HepG2 (cell line): ENCODE measurements at regions not wholly inside any gene's neighbourhood (a gene's known extent, or its start where the extent isn't known, plus 50 kb on each side); places are given as distances from the start of the nearest gene placed in this dataset.

ENCODE experiments used
- ATAC-seq: fragments of 200-7000 bp; cut with Tn5 transposase; 3 replicates; pipeline ENCODE4 v1.9.1; 2020; ENCODE audit warnings: mild to moderate bottlenecking, moderate library complexity
- BruUV-seq: library from RNA; stranded (reverse); fragments of 400-500 nt; replicated peaks from 2 replicates; lab custom pipeline; 2021; lab: Mats Ljungman, UMichigan
- CTCF ChIA-PET: fragments of 300-600 bp; formaldehyde crosslinking; extraction: SDS; loops from one replicate; lab custom pipeline; 2021; ENCODE audit warnings: low total read pairs, inconsistent platforms, low intra/inter-chr PET ratio; lab: Yijun Ruan, JAX
- POLR2A ChIA-PET: fragments of 350-600 bp; sonication (Branson Sonifier 250); formaldehyde crosslinking; loops from one replicate; lab custom pipeline; 2020; ENCODE audit warnings: antibody characterized with exemption, inconsistent platforms; lab: Yijun Ruan, JAX
- DNase-seq: peaks from one replicate; pipeline ENCODE4 v3.0.0-alpha.2; 2015; ENCODE audit warnings: low spot score
- FAIRE-seq: peaks from 3 replicates; lab custom pipeline; 2011; peaks lifted over from hg19 to GRCh38; lab: Jason Lieb, UNC
- H2AFZ ChIP-seq: one replicate; pipeline ENCODE4 v1.6.1; 2011; ENCODE audit warnings: low read length, inconsistent platforms
- H3K27ac ChIP-seq: fragments of 300-600 bp; 3 replicates; pipeline ENCODE4 v1.8.0; 2011; ENCODE audit warnings: mixed run types, mild to moderate bottlenecking, mixed read lengths, low read length, inconsistent platforms; ENCODE audit not compliant: insufficient read depth; ENCODE audit errors: extremely low read length
- H3K27me3 ChIP-seq, 2 experiments: fragments of 200-600 bp in 1 of 2; 2 replicates in 1 of 2; 3 replicates in 1 of 2; pipeline versions ENCODE4 v1.6.0 to v1.8.0; 2011; ENCODE audit warnings: low read length in 2 of 2, mild to moderate bottlenecking in 2 of 2, moderate library complexity in 2 of 2, inconsistent platforms in 1 of 2; ENCODE audit not compliant: insufficient read depth in 2 of 2, control insufficient read depth in 1 of 2
- H3K36me3 ChIP-seq, 2 experiments: fragments of 200-600 bp in 1 of 2; replicated peaks in 1 of 2; 2 replicates in 1 of 2; 3 replicates in 1 of 2; pipeline versions ENCODE4 v1.5.1 to v1.8.0; 2011; ENCODE audit warnings: low read length in 2 of 2, inconsistent platforms in 1 of 2; ENCODE audit not compliant: insufficient read depth in 2 of 2, control insufficient read depth in 1 of 2
- H3K4me1 ChIP-seq: 2 replicates; pipeline ENCODE4 v1.5.1; 2012; ENCODE audit warnings: low read length, inconsistent platforms; ENCODE audit not compliant: insufficient read depth
- H3K4me2 ChIP-seq: 2 replicates; pipeline ENCODE4 v1.6.0; 2011; ENCODE audit warnings: low read depth, low read length, inconsistent platforms
- H3K4me3 ChIP-seq, 3 experiments: fragments of 200-600 bp in 1 of 3; sonication (generic), shearing (Covaris generic) in 1 of 3; replicated peaks in 1 of 3; 2 replicates each; pipeline ENCODE4 v1.5.1; 2011 to 2016; ENCODE audit warnings: low read length in 3 of 3, inconsistent platforms in 2 of 3, low read depth in 2 of 3, mild to moderate bottlenecking in 2 of 3, control low read depth in 1 of 3, mixed read lengths in 1 of 3; ENCODE audit not compliant: insufficient read depth in 1 of 3
- H3K79me2 ChIP-seq: one replicate; pipeline ENCODE4 v1.6.1; 2011; ENCODE audit warnings: low read length, inconsistent platforms; ENCODE audit not compliant: insufficient read depth
- H3K9ac ChIP-seq: 2 replicates; pipeline ENCODE4 v1.6.0; 2011; ENCODE audit warnings: mild to moderate bottlenecking, low read depth, low read length, inconsistent platforms; ENCODE audit not compliant: insufficient read depth
- H3K9me3 ChIP-seq: 2 replicates; pipeline ENCODE4 v1.5.1; 2012; ENCODE audit warnings: mild to moderate bottlenecking, low read length
- H4K20me1 ChIP-seq: 2 replicates; pipeline ENCODE4 v1.6.0; 2011; ENCODE audit warnings: inconsistent platforms, mild to moderate bottlenecking, low read length, moderate library complexity; ENCODE audit not compliant: insufficient read depth
- ATM ChIP-seq: fragments of 450-650 bp; IDR thresholded peaks from 2 replicates; pipeline ENCODE4 v1.7.1; 2017; ENCODE audit warnings: mild to moderate bottlenecking, borderline replicate concordance
- IRF9 ChIP-seq: sonication (generic); formaldehyde crosslinking; IDR thresholded peaks from 2 replicates; pipeline ENCODE4 v1.8.0; 2022; ENCODE audit warnings: missing genetic modification reagents, mild to moderate bottlenecking, borderline replicate concordance
- SRSF4 ChIP-seq: fragments of 200-400 bp; formaldehyde crosslinking; IDR thresholded peaks from one replicate; pipeline ENCODE4 v1.6.1; 2018; ENCODE audit warnings: mild to moderate bottlenecking, low read depth, low read length, moderate library complexity; ENCODE audit not compliant: poor library complexity, severe bottlenecking
- ZNF276 ChIP-seq: sonication (generic); formaldehyde crosslinking; IDR thresholded peaks from 2 replicates; pipeline ENCODE4 v1.4.0; 2020; ENCODE audit warnings: mild to moderate bottlenecking, low read depth, missing genetic modification reagents
- ZNF292 ChIP-seq: sonication (generic); formaldehyde crosslinking; IDR thresholded peaks from 2 replicates; pipeline ENCODE4 v1.8.1; 2022; ENCODE audit warnings: mild to moderate bottlenecking, low read depth, missing genetic modification reagents, borderline replicate concordance
- WGBS: methylation state at CpG from one replicate; pipeline ENCODE4 v1.1.6; 2017; ENCODE audit warnings: low lambda C conversion rate; 5-methylcytosine and 5-hydroxymethylcytosine counted together
- in situ Hi-C: cut with HindIII; loops from 2 replicates; pipeline ENCODE4 v1.10.0; 2017; ENCODE audit warnings: low pct_unique_long_range_greater_than_20kb; ENCODE audit not compliant: extremely low pct_ligation_motif_present
- intact Hi-C: fragments of 100-400 bp; cut with micrococcal nuclease; formaldehyde crosslinking; loops from one replicate; pipeline ENCODE4 v1.10.0; 2022; ENCODE audit not compliant: unreplicated experiment
- TF ChIP-seq, protein P1 (sequence below): sonication (generic); formaldehyde crosslinking; IDR thresholded peaks from 2 replicates; pipeline ENCODE4 v1.5.1; 2020; ENCODE audit warnings: mild to moderate bottlenecking, missing genetic modification reagents, borderline replicate concordance
- TF ChIP-seq, protein P2 (sequence below): sonication (generic); formaldehyde crosslinking; IDR thresholded peaks from 2 replicates; pipeline ENCODE4 v1.5.0; 2020; ENCODE audit warnings: mild to moderate bottlenecking, missing genetic modification reagents

DNA sequence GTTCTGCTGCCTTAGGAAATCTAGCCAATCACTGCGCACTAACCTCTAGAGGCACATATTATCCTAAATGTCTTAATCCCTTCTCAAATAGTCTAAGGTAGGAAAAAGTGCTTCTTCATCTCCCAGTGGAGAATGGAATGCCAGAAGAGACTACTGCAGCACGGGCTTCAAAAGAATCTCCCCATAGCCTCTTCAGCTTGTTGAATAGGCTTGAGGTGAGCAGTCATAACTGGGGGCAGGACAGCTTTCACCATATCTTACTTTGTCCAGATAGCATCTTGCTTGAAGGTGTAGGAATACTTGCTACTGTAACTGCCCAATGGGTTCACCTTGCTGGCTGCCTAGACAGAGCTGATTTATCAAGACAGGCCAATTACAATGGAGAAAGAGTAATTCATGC lies 88.8 kb downstream of the MBL2 start:
- ChIA-PET CTCF (no interaction called here), POLR2A (no interaction called here)
- no peaks in the 10 kb centered on the region for H3K36me3 ChIP-seq
- ATAC-seq, result no peak
- H4K20me1 ChIP-seq, result no peaks in the 10 kb centered on the region
- in situ Hi-C loops (no loop called here), intact Hi-C loops (no loop called here)
- TF ChIP-seq ATM (no peak), SRSF4 (no peak), ZNF276 (CRISPR knock-in tag) (no peak), IRF9 (no peak), ZNF292 (CRISPR knock-in tag) (no peak)
- TF ChIP-seq, protein P1, sequence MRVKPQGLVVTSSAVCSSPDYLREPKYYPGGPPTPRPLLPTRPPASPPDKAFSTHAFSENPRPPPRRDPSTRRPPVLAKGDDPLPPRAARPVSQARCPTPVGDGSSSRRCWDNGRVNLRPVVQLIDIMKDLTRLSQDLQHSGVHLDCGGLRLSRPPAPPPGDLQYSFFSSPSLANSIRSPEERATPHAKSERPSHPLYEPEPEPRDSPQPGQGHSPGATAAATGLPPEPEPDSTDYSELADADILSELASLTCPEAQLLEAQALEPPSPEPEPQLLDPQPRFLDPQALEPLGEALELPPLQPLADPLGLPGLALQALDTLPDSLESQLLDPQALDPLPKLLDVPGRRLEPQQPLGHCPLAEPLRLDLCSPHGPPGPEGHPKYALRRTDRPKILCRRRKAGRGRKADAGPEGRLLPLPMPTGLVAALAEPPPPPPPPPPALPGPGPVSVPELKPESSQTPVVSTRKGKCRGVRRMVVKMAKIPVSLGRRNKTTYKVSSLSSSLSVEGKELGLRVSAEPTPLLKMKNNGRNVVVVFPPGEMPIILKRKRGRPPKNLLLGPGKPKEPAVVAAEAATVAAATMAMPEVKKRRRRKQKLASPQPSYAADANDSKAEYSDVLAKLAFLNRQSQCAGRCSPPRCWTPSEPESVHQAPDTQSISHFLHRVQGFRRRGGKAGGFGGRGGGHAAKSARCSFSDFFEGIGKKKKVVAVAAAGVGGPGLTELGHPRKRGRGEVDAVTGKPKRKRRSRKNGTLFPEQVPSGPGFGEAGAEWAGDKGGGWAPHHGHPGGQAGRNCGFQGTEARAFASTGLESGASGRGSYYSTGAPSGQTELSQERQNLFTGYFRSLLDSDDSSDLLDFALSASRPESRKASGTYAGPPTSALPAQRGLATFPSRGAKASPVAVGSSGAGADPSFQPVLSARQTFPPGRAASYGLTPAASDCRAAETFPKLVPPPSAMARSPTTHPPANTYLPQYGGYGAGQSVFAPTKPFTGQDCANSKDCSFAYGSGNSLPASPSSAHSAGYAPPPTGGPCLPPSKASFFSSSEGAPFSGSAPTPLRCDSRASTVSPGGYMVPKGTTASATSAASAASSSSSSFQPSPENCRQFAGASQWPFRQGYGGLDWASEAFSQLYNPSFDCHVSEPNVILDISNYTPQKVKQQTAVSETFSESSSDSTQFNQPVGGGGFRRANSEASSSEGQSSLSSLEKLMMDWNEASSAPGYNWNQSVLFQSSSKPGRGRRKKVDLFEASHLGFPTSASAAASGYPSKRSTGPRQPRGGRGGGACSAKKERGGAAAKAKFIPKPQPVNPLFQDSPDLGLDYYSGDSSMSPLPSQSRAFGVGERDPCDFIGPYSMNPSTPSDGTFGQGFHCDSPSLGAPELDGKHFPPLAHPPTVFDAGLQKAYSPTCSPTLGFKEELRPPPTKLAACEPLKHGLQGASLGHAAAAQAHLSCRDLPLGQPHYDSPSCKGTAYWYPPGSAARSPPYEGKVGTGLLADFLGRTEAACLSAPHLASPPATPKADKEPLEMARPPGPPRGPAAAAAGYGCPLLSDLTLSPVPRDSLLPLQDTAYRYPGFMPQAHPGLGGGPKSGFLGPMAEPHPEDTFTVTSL (CRISPR knock-in tag), result no peak
- TF ChIP-seq, protein P2, sequence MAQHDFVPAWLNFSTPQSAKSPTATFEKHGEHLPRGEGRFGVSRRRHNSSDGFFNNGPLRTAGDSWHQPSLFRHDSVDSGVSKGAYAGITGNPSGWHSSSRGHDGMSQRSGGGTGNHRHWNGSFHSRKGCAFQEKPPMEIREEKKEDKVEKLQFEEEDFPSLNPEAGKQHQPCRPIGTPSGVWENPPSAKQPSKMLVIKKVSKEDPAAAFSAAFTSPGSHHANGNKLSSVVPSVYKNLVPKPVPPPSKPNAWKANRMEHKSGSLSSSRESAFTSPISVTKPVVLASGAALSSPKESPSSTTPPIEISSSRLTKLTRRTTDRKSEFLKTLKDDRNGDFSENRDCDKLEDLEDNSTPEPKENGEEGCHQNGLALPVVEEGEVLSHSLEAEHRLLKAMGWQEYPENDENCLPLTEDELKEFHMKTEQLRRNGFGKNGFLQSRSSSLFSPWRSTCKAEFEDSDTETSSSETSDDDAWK (CRISPR knock-in tag), result no peak
- H2AFZ ChIP-seq, result no peak overlapping the region
- FAIRE-seq, result no peak
- 85% methylated on average over 2 of the region's 2 CpGs for WGBS
- BruUV-seq, result no TSS peak
- H3K27me3 ChIP-seq, result no peaks in the 10 kb centered on the region
- no peak for DNase-seq
- H3K9ac ChIP-seq, result no peak overlapping the region
- no peaks in the 10 kb centered on the region for H3K9me3 ChIP-seq
- H3K4me1 ChIP-seq, result no peaks in the 10 kb centered on the region
- H3K27ac ChIP-seq, result no peak overlapping the region
- no peak overlapping the region for H3K4me2 ChIP-seq
- no peak overlapping the region for H3K4me3 ChIP-seq
- no peaks in the 10 kb centered on the region for H3K79me2 ChIP-seq
